Activated CD8-positive, alpha-beta memory T cell treated with anti-CD3 and anti-CD28 coated beads for 4 hours (primary cell): ENCODE measurements at regions not wholly inside any gene's neighbourhood (a gene's known extent, or its start where the extent isn't known, plus 50 kb on each side); places are given as distances from the start of the nearest gene placed in this dataset.
"Not testable (repeated sequence)": the region's sequence is repeated elsewhere in the genome, so short reads cannot be mapped to it uniquely, and the experiment has no call there.

ENCODE experiments used
- DNase-seq, 2 donors: peaks; one replicate each; pipeline ENCODE4 v3.0.0-alpha.2; 2020; ENCODE audit warnings: low read depth in 2 of 2

GRCh38 chr15:89028036-89028435 is 60.2 kb upstream of the ABHD2 start:
- no peak for DNase-seq

DNA sequence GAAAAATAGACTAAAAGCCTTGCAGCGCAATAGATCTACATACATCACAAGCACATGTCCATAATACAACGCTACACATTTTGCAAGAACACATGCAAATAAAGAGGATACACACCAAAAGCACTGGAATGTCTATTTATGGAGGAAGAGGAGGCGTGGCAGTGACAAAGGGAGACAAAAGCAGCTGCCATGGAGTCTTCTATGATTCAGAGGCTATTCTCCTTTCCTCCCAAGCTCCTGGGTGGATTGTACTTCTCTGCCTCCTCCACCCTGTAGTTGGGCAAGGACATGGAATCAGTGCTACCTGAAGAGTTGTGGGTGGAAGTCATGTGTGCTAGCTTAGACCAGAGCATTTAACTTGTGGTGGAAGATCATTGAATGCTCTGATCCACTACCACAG is 57.9 kb upstream of the ABHD2 start:
- no peak for DNase-seq

DNA sequence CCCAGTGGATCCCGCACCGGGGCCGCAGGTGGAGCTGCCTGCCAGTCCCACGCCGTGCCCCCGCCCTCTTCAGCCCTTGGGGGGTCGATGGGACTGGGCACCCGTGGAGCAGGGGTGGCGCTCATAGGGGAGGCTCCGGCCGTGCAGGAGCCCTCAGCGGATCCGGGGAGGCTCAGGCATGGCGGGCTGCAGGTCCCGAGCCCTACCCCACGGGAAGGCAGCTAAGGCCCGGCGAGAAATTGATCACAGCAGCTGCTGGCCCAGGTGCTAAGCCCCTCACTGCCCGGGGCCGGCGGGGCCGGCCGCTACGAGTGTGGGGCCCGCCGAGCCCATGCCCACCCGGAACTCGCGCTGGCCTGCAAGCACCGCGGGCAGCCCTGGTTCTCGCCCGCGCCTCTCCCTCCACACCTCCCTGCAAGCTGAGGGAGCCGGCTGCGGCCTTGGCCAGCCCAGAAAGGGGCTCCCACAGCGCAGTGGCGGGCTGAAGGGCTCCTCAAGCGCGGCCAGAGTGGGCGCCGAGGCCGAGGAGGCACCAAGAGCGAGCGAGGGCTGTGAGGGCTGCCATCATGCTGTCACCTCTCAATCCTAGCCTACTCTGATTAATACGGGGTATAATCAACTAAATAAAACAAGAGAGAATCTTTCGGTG is 56.5 kb upstream of the ABHD2 start:
- not testable (repeated sequence) for DNase-seq

GRCh38 chr15:89034305-89034704 is 54.0 kb upstream of the ABHD2 start:
- no peak for DNase-seq

DNA sequence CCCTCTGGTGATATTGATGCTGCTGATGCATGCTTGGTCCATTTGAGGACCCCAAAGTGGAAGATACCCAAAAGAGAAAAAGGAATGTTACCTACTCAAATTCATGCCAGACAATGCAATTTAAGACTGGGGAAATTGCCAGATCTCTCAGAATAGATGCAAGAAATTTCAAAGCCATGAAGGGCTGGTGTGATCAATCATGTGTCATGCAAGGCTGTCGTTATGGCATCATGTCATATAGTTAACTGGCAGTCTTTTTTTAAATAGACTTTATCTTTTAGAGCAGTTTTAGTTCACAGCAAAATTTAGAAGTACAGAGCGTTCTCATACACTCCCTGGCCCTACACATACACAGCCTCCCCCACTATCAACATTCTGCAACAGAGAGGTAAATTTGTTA is 53.1 kb upstream of the ABHD2 start:
- DNase-seq, result no peak

DNA sequence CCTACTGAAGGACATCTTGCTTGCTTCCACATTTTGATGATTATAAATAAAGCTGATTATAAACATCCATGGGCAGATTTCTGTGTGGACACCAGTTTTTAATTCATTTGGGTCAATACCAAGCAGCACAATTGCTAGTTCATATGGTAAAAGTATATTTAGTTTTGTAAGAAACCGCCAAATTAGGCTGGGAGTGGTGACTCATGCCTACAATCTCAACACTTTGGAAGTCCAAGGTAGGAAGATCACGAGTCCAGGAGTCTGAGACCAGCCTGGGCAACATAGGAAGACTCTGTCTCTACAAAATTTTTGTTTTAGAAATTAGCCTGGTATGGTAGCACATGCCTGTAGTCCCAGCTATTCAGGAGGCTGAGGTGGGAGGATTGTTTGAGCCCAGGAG is 52.6 kb upstream of the ABHD2 start:
- DNase-seq, result no peak

DNA sequence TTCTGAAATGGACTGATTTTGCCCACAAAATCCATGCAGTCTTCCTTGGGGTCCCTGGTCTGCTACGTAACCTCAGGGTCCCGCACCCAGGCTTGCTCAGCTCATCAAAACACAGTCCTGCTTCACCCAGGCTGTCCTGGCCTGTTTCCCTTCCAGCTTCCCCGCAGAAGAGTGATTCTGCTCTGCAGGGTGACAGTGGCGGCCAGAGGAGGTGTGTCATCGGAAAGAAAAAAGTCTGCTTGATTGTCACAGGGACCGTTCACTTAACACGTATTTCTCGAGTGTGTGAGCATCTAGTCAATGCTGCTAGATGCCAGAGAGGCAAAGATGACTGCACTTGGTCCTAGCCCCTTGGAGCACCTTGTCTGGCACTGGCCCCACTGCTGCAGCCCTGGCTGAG is 50.1 kb upstream of the ABHD2 start:
- DNase-seq, result no peak
